ENCODE measurements at regions not wholly inside any gene's neighbourhood (a gene's known extent, or its start where the extent isn't known, plus 50 kb on each side); places are given as distances from the start of the nearest gene placed in this dataset.

DNA sequence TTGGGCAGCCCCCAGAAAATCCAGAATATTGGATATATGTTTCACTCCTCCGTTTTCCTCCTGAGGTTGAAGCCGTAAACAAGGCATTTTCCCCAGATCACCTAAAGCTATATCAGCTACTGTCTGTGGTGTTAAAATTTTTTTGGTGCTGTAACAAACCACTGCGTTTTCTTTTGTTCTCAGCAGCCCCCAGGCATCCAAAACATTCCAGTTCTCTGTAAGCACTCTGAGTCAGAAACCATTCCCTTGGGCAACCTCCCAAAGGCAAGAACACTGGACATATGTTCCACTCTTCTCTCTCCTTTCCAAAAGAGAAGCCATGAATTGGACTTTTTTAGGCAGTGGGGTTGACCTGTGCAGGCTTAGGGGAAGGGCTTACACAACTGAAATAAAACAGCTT is 310.9 kb downstream of the MID1IP1 start:
- TF ChIP-seq, protein P1, sequence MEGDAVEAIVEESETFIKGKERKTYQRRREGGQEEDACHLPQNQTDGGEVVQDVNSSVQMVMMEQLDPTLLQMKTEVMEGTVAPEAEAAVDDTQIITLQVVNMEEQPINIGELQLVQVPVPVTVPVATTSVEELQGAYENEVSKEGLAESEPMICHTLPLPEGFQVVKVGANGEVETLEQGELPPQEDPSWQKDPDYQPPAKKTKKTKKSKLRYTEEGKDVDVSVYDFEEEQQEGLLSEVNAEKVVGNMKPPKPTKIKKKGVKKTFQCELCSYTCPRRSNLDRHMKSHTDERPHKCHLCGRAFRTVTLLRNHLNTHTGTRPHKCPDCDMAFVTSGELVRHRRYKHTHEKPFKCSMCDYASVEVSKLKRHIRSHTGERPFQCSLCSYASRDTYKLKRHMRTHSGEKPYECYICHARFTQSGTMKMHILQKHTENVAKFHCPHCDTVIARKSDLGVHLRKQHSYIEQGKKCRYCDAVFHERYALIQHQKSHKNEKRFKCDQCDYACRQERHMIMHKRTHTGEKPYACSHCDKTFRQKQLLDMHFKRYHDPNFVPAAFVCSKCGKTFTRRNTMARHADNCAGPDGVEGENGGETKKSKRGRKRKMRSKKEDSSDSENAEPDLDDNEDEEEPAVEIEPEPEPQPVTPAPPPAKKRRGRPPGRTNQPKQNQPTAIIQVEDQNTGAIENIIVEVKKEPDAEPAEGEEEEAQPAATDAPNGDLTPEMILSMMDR (IDR thresholded peaks at IDR 0.05), result no peak
- no peak for TF ChIP-seq POLR2A (IDR thresholded peaks at IDR 0.05)

Data from body of pancreas (tissue), 4 donors.